Sciatic nerve (tissue), 2 donors: ENCODE measurements at regions not wholly inside any gene's neighbourhood (a gene's known extent, or its start where the extent isn't known, plus 50 kb on each side); places are given as distances from the start of the nearest gene placed in this dataset.

Experiments
- ATAC-seq: fragments of 200-7000 bp; cut with Tn5 transposase; one replicate; pipeline ENCODE4 v1.9.1; 2020; ENCODE audit warnings: mild to moderate bottlenecking, moderate library complexity
- DNase-seq: peaks from one replicate; pipeline ENCODE4 v3.0.0-alpha.2; 2020; ENCODE audit warnings: low spot score
- intact Hi-C: fragments of 100-400 bp; cut with DNase I; formaldehyde crosslinking; loops from one replicate; pipeline ENCODE4 v1.14.2; 2022
- donor health status: DM: no; HTN: no; CAD: no.
- donor health status: DM: no; HTN: no; CAD: no.

- DNase-seq, result no peak
- intact Hi-C loops, result no loop called here
- peak; percentile 49 for ATAC-seq
These were observed 473.0 kb downstream of the SPRY1 start for GRCh38 chr4:123869286-123870215.

- intact Hi-C loops, result no loop called here
These were observed 473.8 kb downstream of the SPRY1 start for GRCh38 chr4:123870216-123870876.

GRCh38 chr4:123871341-123871740, 474.7 kb downstream of the SPRY1 start:
- ATAC-seq (no peak), DNase-seq (no peak)
- intact Hi-C loops, result no loop called here

More at GRCh38 chr4:123870216-123870876, 473.8 kb downstream of the SPRY1 start:
- no peak for DNase-seq
- no peak for ATAC-seq

- intact Hi-C loops, result no loop called here
- no peak for DNase-seq
- no peak for ATAC-seq
These were observed 477.5 kb downstream of the SPRY1 start for GRCh38 chr4:123874063-123874462.

GRCh38 chr4:123876143-123876542, 479.5 kb downstream of the SPRY1 start:
- no peak for DNase-seq

GRCh38 chr4:123876671-123877101, 480.1 kb downstream of the SPRY1 start:
- intact Hi-C loops, result no loop called here
- ATAC-seq (peak; percentile 70), DNase-seq (no peak)

More at GRCh38 chr4:123876143-123876542, 479.5 kb downstream of the SPRY1 start:
- intact Hi-C loops, result no loop called here
- ATAC-seq, result peak; percentile 78

DNA sequence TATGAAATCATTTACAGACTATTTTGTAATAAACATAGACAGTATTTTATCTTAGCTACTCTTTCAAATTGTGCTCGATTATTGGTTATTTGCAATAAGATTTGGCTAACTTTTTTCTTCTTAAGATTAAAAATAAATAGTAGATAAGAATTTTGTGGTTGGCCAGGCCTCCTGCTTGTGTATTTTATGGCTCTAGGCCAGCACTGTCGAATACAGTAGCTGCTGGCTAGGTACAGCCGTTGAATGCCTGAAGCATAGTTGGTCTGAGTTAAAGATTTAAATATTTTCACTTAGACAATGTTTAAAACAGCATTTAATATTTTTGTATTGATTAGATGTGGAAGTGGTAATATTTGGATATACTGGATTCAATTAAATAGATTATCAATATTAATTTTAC, 481.0 kb downstream of the SPRY1 start:
- ATAC-seq, result no peak
- intact Hi-C loops, result no loop called here
- no peak for DNase-seq

DNA sequence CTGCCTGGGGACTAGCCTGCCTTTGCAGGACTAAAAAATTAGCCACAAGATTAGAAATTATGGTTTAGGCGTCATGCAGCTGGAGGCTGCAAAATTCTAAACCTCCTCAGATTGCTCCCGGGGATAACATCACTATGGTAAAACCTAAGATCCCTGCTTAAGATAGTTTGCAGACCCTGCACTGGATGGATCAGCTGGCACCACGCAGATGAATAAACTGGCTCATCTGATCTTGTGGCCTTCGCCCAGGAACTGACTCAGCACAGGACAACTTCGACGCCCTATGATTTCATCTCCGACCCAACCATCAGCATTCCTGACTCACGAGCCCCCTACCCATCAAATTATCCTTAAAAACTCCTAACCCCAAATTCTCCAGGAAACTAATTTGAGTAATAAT, 482.4 kb downstream of the SPRY1 start:
- no peak for DNase-seq
- intact Hi-C loops, result no loop called here
- no peak for ATAC-seq

DNA sequence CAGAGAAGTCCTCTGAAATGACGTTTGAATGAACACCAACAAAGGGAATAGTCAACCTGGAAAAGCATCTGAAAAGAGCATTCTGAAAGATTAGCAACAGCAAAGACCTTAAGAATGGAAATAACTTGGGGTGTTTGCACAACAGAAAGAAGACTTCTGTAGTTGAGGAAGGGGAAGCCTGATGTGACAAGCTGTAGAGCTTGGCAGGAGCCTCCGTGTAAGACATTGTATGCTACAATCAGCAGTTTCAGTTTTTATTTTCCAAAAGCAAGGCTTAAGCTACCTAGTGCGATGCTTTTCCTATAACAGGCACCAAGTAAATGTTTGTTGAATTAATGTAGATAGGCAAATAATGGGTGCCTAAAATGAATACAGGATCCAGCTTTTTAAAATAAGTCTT, 484.0 kb downstream of the SPRY1 start:
- ATAC-seq (no peak), DNase-seq (no peak)
- intact Hi-C loops, result no loop called here

GRCh38 chr4:123884922-123885321, 488.3 kb downstream of the SPRY1 start:
- intact Hi-C loops, result no loop called here
- DNase-seq (no peak), ATAC-seq (no peak)

- ATAC-seq, result no peak
- intact Hi-C loops, result no loop called here
- DNase-seq, result no peak
These were observed 492.9 kb downstream of the SPRY1 start for GRCh38 chr4:123889507-123889906.

- intact Hi-C loops, result no loop called here
- ATAC-seq (no peak), DNase-seq (no peak)
These were observed 494.3 kb downstream of the SPRY1 start for GRCh38 chr4:123890889-123891288.

- no peak for ATAC-seq
- intact Hi-C loops, result no loop called here
- DNase-seq, result no peak
These were observed 495.3 kb downstream of the SPRY1 start for GRCh38 chr4:123891881-123892280.

DNA sequence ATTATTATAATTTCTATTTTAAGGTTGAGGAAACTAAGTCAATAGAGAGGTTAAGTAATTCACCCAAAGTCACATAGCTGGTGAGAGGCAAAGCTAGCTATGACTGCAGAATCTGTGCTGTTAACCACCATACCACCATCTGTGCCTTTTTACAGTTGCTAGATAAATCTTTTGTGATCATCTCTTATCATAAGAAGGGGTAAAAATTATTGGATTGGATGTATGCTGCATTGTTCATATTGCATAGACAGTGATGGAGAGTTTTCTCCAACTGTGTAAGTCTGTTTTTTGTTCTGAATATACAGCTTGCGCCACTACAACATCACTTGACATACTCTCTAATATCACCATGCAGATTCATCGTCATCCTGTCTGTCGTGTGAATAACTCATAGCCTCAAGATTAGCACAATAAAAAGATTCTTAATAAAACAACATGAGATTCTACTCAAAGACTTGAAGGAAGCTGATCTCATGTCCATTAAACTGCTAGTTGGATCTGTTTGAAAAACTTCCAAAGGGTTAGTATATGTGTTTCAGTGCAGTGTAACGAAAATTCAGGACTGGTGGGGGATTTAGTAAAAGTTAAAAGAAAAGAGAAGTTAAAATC, 495.9 kb downstream of the SPRY1 start:
- no peak for ATAC-seq
- intact Hi-C loops, result no loop called here
- no peak for DNase-seq

GRCh38 chr4:123893011-123893981, 496.7 kb downstream of the SPRY1 start:
- ATAC-seq, result peak; percentile 78
- intact Hi-C loops, result no loop called here

GRCh38 chr4:123896446-123897071, 500.0 kb downstream of the SPRY1 start:
- intact Hi-C loops, result no loop called here
- peak; percentile 59 for ATAC-seq
- no peak for DNase-seq

More at GRCh38 chr4:123893011-123893981, 496.7 kb downstream of the SPRY1 start:
- no peak for DNase-seq

DNA sequence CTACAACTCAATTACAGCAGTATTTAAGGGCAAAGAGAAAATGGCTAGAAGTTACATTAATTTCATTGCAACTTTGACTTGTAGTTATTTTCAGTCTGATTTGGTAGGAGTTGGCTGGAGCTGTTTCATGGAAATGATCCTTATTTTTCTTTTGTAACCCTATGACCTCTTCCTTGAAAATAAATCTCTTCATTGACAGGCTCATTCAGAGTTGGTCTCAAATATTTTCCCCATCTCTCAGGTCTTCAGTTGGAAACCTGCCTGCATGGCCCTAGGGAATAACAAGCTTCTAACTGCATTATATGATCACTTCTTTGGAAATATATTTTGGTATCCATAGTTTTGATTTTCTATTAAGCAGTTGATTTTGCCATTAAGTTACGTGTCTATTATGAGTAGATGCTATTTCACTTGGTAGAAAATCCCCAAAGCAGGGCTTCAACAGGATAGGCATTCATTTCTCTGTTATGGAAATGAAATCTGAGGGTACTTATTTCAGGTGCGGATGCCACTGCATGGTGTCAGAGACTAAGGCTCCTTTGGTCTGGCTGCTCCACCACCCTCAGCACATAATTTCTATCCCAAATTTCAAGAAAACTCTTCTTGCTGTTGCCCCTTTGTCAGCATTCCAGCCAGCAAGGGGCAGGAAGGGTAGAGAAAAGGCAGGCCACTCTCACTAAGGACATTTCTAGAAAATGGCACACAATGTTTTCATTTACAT, 502.5 kb downstream of the SPRY1 start:
- DNase-seq, result no peak
- intact Hi-C loops, result no loop called here
- no peak for ATAC-seq

DNA sequence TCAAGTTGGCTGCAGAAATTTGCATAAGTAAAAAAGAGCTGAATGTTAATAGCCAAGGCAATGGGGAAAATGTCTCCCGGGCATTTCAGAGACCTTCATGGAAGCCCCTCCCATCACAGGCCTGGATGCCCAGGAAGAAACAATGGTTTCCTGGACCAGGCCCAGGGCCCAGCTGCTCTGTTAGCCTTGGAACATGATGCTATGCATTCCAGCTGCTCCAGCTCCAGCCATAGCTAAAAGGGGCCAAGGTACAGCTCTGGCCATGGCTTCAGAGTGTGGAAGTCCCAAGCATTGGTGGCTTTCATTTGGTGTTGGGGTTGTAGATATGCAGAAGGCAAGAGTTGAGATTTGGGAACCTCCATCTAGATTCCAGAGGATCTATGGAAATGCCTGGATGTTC, 508.3 kb downstream of the SPRY1 start:
- intact Hi-C loops, result no loop called here
- ATAC-seq (no peak), DNase-seq (no peak)
